Stimulated activated CD4-positive, alpha-beta T cell treated with anti-CD3 and anti-CD28 coated beads, Interleukin-2, amount 100 ng/mL, for 48 hours (primary cell): ENCODE measurements at regions not wholly inside any gene's neighbourhood (a gene's known extent, or its start where the extent isn't known, plus 50 kb on each side); places are given as distances from the start of the nearest gene placed in this dataset.
A peak's percentile ranks its signal among the peaks of the same experiment; 100 is the strongest.

Source experiments
- DNase-seq, 2 donors: peaks; one replicate each; pipeline ENCODE4 v3.0.0-alpha.2; 2020

DNA sequence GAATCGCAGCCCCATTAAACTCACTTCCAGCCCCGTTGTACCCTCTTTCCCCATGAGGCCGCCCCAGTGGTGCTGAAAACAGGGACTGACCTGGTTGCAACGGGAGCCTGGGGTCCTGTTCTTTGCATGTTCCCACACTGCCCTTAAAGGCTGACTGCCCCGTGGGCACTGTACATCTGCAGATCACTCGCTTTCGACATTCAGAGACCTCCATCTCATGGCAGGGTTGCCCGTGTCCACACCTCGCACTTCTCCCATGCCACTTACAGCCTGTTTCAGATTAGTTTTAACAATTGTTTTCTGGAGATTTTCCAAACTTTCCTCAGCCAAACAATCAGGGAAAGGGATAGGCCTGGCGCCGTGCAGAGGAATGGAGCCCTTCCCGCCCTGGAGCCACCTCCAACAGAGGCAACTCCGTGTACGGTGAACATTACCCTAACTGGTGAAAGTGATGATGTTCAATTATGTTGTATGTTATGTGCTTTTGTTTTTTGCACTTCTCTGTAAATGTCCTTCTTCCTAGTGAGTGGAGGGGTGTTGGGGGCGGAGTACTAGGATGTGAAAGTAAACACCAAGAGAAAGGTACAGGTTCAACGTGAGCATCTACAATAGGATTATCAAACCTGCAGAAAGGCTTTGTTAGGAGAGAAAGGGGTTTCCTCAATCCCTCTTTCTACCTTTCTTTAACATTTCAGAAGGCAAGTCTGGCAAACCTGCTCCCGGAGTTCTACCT, 262.8 kb downstream of the FOXO1 start:
- DNase-seq, result no peak

DNA sequence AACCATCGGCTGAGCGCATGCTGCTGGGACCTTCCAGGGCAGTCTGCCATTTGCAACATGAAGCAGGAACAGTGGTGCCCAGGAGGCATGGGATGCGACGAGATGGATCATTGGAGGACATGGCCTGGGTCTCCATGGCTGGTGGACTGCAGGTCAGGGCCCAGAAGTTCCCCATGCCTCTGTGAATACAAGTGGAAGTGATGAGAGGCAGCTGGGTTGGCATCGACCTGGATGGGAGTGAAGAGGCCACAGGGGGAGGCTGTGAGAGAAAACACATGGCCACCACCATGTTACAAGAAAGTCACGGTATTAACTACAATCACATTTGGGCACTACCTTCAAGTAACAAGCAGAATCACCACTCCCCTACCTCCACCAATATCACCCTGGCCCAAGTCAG, 262.0 kb downstream of the FOXO1 start:
- DNase-seq, result no peak

DNA sequence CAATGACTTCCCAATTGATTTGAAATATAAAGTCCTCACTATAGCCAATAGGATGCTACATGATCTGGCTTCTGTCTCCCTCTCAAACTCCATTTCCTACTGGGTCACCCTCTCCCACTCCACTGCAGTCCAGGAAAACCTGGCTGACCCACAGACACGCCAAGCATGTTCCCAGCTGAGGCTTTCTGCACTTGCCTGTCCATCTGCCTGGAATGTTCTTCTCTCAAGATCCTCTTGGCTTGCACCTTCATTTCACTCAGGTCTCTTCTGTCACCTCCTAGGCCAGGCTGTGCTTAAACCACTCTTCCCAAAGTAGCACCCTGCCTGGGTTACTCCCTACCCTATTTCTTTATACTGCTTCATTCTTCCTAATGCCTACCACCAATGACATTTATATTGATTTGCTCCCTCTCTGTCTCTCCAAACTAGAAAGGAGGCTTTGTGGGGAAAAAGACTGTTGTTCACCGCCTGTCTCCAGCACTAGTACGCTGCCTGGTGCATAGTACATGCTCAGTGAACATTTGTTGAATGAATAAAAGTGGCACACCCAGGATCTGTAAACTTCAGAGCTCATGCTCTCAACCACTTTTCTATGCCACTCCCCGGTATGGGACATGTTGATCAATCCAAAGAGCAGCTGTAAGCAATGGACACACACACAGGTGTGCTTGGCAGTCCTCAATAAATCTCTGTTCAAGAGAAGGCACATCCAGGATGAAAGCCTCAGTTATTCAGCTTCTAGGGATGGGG, 261.3 kb downstream of the FOXO1 start:
- no peak for DNase-seq

DNA sequence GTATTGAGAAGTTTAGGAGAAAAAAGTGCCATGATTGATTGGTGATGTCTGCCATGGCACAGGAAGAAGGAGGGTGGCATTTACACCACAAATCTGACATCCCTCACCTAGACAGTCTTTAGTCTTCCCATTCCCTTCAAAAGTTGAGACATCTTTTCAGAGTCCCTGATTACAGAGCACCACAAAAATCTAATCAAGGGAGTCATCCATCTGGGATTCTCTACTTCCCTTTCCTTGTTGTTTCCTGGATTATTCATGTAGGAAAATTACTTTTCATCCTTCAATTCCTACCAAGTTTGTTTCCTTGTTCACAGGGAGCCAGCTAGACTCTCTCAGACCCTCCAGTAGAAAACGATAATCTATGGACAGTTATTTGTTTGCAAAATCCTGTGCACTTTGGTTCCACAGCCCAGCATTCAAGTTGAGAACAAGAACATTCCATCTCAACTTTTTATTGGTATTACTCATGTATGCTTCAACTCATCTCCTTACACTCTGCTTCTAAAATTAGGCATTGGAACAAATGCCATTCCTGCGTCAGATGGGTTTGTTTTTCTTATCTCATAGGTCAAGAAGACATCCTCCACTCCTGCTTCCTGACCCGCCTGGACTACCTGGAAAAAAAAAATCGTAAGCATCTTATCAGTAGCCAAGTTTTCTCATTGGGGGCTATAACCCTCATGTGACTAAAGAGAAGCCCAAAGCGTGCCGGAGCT, 259.9 kb downstream of the FOXO1 start:
- DNase-seq, result no peak

DNA sequence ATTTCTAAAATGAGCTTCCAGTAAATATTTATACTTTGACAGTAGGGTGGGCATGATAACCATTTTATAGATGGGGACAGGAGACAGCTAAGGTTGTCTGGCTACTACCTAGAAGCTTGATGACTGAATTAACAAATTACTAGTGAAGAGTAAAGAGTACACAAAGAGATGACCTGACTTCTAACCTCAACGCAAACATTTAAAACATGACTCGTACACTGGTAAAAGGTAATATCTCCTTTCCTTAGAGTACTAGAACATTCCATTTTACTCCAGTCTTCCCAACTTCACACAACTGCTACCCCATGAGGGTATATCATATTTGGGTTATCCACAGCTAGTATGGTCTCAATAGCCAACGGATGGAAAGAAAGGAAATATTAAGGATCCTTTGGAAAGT, 258.9 kb downstream of the FOXO1 start:
- no peak for DNase-seq

DNA sequence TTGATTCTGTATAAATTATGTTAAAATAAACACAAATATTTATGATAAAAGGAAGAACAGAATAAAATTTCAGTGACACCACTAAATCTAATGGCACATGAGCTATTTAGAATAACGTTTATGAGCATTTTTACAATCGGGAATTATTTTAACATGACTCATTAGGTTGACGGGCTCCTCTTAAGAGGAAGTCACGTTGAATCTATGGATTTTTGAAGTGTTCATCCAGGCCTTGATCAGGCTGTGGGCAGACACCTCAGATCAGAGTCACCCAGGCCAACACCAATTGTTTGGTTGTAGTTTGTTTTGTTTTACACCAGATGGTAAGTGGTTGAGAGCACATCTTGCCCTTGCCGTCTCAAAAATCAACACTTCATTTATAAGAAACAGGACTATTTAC, 257.8 kb downstream of the FOXO1 start:
- DNase-seq, result no peak

DNA sequence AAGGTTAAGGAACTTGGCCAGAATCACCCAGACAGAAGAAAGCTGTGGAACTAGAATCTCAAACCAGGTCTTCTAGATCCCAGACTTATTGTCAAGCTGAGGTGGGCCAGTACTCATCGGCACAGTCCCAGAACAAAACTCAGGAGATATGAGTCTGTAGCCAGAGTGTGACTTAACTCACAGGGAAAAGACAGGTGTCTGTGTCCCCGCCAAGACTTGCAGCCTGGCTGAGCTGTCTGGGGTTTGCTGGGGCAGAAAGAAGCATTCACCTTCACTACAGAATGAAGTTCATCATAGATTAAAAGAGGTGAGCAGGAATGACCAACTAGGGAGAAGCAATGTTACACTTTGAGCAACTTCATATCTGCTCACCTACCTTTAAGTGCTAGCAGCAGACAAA, 257.2 kb downstream of the FOXO1 start:
- DNase-seq, result no peak

DNA sequence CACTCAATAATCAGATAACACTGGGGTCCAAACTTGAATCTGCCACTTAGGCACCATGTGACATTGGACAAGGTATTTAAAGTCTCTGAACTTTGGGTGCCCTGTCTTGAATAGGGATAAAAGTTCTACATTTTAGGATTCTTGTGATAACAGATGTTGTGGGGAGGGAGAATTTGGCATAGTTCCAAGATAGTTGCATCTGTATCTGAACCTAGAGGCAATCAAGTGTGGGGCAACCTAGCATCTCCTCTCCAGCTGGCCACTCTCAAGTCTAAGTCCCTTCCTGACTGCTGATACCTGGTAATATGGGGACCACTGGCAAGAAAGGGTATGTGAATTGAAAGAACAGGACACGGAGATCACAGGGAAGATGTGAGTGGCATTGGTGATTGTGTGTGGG, 256.1 kb downstream of the FOXO1 start:
- DNase-seq, result no peak

DNA sequence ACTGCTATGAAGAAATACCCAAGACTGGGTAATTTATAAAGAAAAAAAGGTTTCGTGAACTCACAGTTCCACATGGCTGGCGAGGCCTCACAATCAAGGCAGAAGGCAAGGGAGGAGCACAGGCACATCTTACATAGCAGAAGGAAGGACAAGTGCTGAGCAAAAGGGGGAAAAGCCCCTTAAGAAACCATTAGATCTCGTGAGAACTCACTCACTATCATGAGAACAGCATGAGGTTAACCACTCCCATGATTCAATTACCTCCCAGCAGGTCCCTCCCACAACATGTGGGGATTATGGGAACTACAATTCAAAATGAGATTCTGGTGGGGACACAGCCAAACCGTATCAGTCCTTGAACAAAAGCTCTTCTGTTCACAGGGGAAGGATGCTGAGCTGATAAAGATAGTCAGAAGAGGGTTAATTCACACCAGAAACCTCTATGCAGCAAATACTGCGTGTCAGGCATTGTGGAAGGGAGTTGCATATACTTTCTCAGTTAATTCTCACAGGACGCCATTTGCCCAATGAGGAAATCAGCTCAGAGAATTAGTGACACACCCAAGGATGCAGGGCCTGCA, 246.2 kb downstream of the FOXO1 start:
- DNase-seq, result no peak

DNA sequence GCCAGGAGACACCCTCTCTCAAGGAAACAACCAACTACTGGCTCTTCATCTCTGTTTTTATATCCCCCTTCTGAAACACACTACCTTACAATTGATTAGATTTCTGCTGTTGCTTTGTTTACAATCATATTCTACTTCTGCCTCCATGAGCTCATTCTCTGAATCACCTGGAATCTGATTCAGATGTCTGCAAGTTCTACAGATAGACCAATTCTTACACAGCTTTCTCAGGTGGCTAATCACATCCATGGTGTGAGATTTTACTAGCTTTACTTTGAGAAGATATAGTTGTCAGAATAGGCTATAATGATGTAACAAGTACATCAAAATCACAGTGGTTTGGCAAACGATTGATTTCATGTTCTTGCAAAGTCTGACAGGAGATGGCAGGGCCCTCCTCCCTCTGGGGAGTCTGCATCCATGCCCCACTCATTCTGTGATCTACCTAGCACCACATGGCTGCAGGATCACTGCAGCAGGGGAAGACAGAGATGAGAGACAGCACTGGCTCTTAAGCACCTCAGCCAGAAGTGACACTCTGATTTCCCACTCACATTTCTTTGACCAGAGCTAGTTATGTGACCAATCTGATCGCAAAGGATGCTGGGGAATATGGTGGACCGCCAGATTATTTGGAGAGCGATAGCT, 243.7 kb downstream of the FOXO1 start:
- no peak for DNase-seq

DNA sequence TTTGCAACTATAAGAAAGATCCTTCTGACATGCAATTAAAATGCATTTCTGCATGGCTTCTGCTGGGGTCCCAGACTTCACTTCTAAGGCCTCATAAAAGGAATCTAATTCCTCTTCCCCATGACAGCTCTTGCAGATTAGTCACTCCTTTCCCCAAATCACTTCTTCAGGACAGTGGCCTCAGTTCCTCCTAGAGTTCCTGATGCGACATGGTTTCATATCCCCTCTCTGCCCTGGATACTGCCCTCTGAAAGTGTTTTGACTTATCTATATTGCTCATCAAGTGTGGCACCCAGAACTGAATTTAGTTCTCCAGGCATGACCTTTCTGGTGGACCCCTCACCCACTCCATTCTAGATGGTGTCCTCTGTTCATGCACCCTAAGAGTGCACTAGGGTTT, 238.1 kb downstream of the FOXO1 start:
- DNase-seq, result no peak

DNA sequence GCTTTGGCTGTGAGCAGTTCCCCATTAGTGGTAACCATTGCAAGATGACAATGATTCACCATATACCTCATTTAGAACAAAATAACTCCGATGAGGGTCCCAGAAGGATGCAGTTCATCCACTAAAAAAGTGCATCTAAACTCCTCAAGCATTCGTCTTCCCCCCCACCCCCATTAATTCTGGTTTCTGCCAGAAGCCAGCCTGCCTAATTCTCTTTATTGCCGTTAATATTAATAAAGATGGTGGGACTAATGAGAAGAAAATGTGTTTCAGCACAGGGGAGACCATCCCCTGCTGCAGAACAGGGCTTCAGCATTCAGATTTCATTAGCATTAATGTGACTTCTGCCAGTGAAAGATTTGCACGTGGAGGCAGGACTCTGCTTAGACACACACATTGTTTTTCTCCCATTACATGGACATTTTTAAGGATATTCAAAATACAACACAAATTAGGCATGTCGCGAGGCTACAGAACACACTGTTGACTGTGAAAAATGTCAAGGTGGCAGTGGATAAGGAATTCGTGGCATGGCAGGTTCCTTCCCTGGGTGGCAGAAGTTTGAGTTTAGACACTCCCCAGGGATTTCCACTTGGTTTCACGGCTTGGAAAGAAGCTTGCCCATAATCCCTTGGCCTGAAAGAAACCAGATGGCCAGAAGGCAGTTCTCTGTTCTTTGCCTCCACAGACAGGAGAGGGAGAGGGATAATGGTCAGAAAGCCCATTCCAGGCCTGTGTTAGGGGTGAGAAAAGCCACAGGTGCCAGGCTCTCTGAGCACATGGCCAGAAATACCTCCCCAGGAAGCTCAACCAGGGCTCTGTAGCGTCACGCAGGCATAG, 236.5 kb downstream of the FOXO1 start:
- no peak for DNase-seq

DNA sequence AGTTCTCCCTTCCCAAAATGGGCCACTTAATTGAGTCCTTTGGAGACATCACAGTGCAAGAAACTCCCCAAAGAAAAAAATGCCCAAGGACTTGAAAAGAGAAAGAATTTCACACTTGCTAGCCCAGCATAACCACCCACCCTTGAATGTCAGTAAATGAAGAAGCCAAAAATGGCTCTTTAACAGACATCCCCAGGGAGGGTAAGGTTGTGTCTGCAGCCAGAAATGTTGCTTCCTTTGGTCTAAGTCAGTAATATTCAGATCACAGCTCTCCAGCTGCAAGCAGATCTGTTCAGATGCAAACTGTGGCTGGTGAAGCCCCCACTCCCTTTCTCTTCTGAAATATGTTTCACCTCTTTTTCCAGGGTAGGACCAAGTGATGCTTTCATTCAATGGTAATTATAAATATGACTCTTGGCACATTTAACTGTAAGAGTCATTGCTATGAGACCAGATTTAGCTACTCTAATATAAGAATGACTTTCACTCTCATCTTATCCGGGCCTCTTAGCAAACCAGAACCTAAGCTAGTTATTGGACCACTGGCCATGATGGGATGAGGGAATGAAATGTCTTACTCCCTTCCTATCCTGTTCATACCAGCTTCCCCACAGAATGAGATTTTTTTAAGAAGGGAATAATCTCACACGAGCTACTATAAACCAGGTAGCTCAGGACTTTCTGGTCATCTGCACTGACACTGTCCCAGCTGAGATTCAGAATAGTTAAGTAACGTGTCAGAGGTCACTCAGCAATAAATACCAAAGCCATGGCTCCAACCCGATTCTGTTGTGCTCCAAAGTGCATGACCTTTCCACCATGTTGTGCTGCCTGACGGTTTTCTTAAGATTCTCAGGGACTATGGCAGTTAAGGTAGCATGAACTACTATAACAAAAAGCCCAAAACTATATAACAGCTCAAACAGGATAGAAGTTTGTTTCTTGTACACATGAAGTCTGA, 234.1 kb downstream of the FOXO1 start:
- no peak for DNase-seq

DNA sequence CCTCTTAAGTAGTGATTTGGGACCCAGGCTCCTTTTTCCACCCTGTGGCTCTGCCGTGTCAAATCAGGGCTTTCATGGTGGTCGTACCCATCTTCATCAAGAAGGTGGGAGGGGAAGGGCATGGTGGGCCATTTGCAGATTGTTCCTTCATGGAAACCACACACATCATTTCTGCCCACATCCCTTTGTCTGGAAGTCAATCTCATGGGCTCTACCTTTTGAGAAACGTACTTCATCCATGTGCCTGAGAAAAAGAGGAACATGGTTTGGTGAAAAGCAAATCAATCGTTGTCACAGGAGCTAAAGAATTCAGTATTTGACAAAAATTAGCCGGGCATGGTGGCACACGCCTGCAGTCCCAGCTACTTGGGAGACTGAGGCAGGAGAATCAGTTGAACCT, 233.4 kb downstream of the FOXO1 start:
- DNase-seq, result no peak

DNA sequence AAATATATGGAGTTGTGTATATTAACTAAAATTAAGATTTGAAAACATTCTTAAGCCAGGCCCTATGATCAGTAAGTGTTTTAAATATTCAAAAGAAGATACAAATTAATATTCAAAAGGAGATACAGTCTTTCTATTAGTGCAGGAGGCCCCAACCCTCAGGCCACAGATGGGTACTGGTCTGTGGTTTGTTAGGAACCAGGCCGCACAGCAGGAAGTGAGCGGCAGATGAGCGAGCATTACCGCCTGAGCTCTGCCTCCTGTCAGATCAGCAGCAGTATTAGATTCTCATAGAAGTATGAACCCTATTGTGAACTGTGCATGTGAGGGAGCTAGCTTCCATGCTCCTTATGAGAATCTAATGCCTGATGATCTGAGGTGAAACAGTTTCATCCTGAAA, 232.9 kb downstream of the FOXO1 start:
- peak in 1 of 2 donors; percentile 25 for DNase-seq

DNA sequence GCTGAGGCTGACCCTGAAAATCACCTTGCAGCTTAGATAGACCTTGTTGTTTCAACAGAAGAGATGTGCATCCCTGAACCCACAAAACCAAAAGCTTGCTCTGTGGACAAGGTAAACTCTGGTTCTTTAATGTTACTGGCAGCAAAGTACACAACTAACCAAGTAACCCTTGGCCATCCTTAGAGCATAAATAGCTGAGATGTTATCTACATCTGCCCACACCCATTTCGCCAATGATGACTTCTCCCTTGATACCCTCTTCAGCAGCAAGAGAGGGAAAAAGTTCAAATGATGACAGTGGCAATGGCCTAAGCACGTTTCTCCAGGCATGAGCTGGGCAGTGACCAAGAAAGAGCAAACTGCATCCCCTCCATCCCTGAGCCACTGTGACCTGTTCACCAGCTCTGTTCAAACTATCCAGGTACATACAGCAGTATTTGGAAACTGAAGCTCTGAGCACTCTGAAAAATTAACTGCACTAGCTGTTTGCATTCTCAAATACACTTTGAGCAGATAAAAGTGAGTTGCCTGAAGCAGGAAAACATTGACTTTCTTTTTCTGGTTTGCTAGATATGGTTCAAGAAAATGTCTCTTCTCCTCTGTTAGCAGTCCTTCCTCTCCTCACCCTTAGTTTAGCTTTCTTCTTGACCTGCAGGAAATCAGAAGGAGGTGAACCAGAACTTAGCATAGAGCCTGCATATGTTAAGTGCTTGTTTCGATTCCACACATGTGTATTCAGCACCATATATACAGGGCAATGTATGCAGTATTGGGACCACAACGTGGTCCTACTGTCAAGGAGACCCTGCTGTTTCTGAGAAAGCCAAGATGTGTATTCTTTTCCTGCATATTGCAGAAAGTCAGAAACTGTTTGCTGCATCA, 231.7 kb downstream of the FOXO1 start:
- DNase-seq, result no peak

DNA sequence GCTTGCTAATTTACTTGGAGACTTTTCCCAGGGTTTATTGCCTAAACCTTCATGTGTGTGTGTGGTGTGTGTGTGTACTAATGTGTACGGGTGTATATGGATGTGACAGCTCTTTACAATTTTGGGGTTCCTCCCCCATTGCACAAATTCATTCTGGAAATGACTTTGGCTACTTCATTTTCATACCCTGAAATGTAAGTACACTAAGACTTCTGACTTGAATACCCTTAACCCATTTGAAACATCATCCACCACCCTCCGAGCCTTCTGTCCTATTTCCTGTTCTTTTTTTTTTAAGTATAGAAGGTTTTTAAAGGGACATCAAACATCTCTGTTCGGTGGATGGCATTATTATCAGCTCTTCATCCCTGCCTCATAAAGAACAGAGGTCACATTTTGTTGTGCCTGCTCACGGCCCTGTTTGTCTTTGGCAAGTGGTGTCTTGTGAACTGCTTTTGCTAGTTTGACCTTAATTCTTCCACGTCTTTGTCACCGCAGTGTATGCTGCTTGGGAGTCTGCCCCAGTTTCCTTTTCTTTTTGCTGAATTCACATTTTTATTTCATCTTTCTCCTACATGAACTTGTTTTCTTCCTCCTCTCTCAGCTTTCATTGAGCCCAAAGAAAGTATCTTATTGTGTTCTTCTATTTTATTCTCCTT, 228.3 kb downstream of the FOXO1 start:
- no peak for DNase-seq

DNA sequence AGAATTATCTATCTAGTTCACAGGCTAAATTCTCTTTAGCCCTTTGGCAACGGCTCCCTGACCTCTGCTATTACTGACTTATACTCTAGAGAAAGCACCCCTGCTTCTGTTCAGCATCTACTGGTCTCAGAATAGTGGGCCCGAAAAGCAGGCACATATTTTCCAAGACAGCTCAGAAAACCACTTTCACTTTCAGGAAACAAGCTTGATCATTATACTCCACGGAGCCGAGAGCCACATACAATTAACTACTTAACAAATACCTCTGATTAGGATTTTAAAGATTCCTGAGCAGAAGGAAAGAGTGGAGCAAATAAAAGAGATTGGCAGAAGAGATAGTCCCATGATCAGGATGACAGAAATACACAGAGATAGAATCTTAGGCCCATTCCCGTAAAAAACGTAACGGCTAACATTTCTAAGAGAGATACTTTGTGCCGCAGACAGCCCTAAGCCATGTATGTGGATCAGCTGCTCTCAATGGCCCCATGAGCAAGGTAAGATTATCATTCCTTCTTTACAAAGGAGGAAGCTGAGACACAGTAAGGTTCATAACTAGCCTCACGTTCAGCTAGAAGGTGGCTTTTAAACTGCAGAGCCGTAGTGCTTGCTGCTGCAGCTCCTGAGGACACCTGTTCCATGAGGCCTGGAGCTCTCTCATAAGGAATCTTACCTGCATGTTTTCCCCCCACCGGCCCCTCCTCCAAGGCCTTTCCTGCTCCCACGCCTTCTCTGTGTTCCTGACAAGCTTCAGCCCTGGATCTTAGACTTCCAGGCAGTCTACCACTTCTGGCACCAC, 227.2 kb downstream of the FOXO1 start:
- DNase-seq, result no peak
